ENCODE measurements at regions not wholly inside any gene's neighbourhood (a gene's known extent, or its start where the extent isn't known, plus 50 kb on each side); places are given as distances from the start of the nearest gene placed in this dataset.
"Not testable (repeated sequence)": the region's sequence is repeated elsewhere in the genome, so short reads cannot be mapped to it uniquely, and the experiment has no call there.

GRCh38 chr10:50999163-50999562, 75.1 kb upstream of the PRKG1 start:
- DNase-seq (ENCODE audit: low spot score), result no peak

GRCh38 chr10:51000164-51000563, 74.1 kb upstream of the PRKG1 start:
- DNase-seq (ENCODE audit: low spot score), result no peak

GRCh38 chr10:51000976-51001375, 73.3 kb upstream of the PRKG1 start:
- DNase-seq (ENCODE audit: low spot score), result no peak

GRCh38 chr10:51001587-51001986, 72.7 kb upstream of the PRKG1 start:
- peak; percentile 20 for DNase-seq (ENCODE audit: low spot score)

GRCh38 chr10:51002469-51002868, 71.8 kb upstream of the PRKG1 start:
- DNase-seq (ENCODE audit: low spot score), result no peak

GRCh38 chr10:51004776-51005175, 69.5 kb upstream of the PRKG1 start:
- DNase-seq (ENCODE audit: low spot score), result no peak

GRCh38 chr10:51005551-51005950, 68.7 kb upstream of the PRKG1 start:
- no peak for DNase-seq (ENCODE audit: low spot score)

GRCh38 chr10:51006686-51007085, 67.6 kb upstream of the PRKG1 start:
- DNase-seq (ENCODE audit: low spot score), result no peak

- no peak for DNase-seq (ENCODE audit: low spot score)
Measured at GRCh38 chr10:51007781-51008180, 66.5 kb upstream of the PRKG1 start.

GRCh38 chr10:51008346-51008745, 65.9 kb upstream of the PRKG1 start:
- no peak for DNase-seq (ENCODE audit: low spot score)

GRCh38 chr10:51010977-51011376, 63.3 kb upstream of the PRKG1 start:
- DNase-seq (ENCODE audit: low spot score), result peak; percentile 20

GRCh38 chr10:51012073-51012472, 62.2 kb upstream of the PRKG1 start:
- DNase-seq (ENCODE audit: low spot score), result no peak

GRCh38 chr10:51014680-51015389, 59.5 kb upstream of the PRKG1 start:
- DNase-seq (ENCODE audit: low spot score), result peak; percentile 51

- DNase-seq (ENCODE audit: low spot score), result not testable (repeated sequence)
Measured at GRCh38 chr10:51015390-51015754, 58.9 kb upstream of the PRKG1 start.

GRCh38 chr10:51020200-51020599, 54.1 kb upstream of the PRKG1 start:
- no peak for DNase-seq (ENCODE audit: low spot score)

GRCh38 chr10:51022933-51023585, 51.2 kb upstream of the PRKG1 start:
- DNase-seq (ENCODE audit: low spot score), result no peak

- DNase-seq (ENCODE audit: low spot score), result no peak
Measured at GRCh38 chr10:51023636-51024035, 50.7 kb upstream of the PRKG1 start.

Data from H4 (cell line).